ENCODE measurements at regions not wholly inside any gene's neighbourhood (a gene's known extent, or its start where the extent isn't known, plus 50 kb on each side); places are given as distances from the start of the nearest gene placed in this dataset.

GRCh38 chr13:58893396-58893795 is 1261.9 kb downstream of the PCDH17 start:
- TF ChIP-seq, protein P1, sequence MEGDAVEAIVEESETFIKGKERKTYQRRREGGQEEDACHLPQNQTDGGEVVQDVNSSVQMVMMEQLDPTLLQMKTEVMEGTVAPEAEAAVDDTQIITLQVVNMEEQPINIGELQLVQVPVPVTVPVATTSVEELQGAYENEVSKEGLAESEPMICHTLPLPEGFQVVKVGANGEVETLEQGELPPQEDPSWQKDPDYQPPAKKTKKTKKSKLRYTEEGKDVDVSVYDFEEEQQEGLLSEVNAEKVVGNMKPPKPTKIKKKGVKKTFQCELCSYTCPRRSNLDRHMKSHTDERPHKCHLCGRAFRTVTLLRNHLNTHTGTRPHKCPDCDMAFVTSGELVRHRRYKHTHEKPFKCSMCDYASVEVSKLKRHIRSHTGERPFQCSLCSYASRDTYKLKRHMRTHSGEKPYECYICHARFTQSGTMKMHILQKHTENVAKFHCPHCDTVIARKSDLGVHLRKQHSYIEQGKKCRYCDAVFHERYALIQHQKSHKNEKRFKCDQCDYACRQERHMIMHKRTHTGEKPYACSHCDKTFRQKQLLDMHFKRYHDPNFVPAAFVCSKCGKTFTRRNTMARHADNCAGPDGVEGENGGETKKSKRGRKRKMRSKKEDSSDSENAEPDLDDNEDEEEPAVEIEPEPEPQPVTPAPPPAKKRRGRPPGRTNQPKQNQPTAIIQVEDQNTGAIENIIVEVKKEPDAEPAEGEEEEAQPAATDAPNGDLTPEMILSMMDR (IDR thresholded peaks at IDR 0.05; ENCODE audit: low read depth, low read length, missing input control) = no peak
- TF ChIP-seq, protein P2, sequence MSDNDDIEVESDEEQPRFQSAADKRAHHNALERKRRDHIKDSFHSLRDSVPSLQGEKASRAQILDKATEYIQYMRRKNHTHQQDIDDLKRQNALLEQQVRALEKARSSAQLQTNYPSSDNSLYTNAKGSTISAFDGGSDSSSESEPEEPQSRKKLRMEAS (IDR thresholded peaks at IDR 0.05) = no peak
- TF ChIP-seq RAD21 (IDR thresholded peaks at IDR 0.05) (no peak), ZBTB33 (IDR thresholded peaks at IDR 0.05) (no peak), TAF1 (conservative IDR thresholded peaks at IDR 0.05) (no peak), HNF4G (IDR thresholded peaks at IDR 0.05) (no peak), YY1 (IDR thresholded peaks at IDR 0.05) (no peak), GABPA (IDR thresholded peaks at IDR 0.05 in 1 of 2, conservative IDR thresholded peaks at IDR 0.05 in 1 of 2) (no peak)
- TF ChIP-seq, protein P3, sequence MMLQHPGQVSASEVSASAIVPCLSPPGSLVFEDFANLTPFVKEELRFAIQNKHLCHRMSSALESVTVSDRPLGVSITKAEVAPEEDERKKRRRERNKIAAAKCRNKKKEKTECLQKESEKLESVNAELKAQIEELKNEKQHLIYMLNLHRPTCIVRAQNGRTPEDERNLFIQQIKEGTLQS (IDR thresholded peaks at IDR 0.05) = no peak
